Activated CD8-positive, alpha-beta memory T cell treated with anti-CD3 and anti-CD28 coated beads for 36 hours (primary cell): ENCODE measurements at regions not wholly inside any gene's neighbourhood (a gene's known extent, or its start where the extent isn't known, plus 50 kb on each side); places are given as distances from the start of the nearest gene placed in this dataset.

Experiments
- CTCF ChIA-PET: fragments of 350-600 bp; sonication (Branson Sonifier 250); formaldehyde crosslinking; loops from one replicate; lab custom pipeline; 2021; ENCODE audit warnings: antibody characterized with exemption; lab: Charles Lee
- POLR2A ChIA-PET: fragments of 350-600 bp; sonication (Branson Sonifier 250); formaldehyde crosslinking; loops from one replicate; lab custom pipeline; 2021; ENCODE audit warnings: antibody characterized with exemption; lab: Charles Lee

DNA sequence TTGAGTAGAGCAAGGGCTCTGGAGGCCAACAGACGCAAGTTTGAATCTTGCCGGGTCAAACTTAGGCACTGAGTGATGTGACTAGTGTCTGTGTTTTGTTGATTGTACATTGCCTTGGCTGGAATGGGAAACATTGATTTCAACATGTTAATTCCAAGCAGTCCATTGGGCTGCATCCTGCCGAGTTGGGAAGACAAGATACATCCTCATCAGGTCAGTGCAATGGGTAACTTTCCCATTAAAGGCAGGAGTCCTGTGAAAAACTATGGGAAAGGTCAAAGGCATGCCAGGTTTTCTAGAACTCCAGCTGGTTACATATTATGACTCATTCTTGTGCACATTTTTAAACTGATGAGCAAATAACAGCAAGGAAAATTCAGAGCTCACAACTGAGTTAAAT is 126.5 kb upstream of the ABCA1 start:
- ChIA-PET POLR2A (interaction anchor here (0.5 kb wide), 1 partner anchor 128 kb away, joined by 3 read pairs; no protein-coding TSS in a partner anchor), CTCF (no interaction called here)

DNA sequence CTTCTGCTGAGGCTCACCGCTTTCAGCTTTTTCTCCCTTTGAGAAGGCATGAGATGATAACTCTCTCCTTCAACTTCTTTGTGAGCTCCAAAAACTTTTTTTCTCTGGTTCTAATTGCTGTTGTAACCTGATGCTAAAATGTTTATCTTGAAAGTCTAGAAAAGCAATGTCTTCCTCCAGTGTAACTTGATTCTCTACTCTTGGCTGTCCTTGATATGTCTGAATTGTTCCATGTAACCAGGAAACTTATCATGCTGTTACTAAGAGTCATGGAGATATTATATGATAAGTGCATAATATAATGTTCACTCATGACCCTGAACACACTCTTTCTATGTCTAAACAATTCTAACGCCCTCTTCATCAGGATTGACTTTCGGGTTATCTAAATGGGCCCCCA is 128.0 kb upstream of the ABCA1 start:
- CTCF ChIA-PET = interaction anchor here (0.7 kb wide), 1 partner anchor 19 kb away, joined by 3 read pairs; no protein-coding TSS in a partner anchor
- POLR2A ChIA-PET = no interaction called here

DNA sequence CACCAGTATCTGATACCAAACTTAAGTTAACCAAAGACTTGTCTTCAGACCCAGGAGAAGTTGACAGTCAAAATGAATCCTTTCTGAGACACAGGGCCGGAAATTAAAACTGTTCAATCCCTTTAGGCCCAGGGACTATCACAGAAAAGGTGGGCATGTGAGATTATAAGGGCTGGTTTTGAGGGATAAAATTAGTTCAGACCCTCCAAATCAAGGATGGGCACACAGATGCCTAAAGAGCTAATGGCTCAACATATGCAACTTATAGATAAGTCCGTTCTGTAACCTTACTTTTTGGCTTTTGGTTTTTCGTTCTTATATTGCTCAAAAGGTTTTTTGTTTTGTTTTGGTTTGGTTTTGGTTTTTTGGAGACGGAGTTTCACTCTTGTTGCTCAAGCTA is 129.6 kb upstream of the ABCA1 start:
- ChIA-PET POLR2A (no interaction called here), CTCF (no interaction called here)

DNA sequence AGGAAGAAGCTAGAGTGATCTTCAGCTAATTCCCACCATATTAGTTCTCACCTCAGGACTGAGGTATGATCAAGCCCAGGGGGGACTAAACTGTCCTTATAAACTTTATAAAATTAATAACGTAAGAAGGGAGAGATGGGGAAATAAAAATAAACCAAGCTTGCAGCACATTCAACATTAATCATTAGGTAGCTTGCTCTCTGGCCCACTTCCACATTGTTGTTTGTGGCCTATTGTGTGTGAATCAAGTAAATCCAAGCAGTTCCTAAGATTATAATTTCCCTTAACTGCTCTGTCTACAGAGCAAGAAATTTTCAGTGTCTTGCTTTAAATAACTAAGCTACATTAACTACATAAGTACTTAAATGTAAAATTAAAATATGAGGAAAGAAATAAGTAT is 131.3 kb upstream of the ABCA1 start:
- POLR2A ChIA-PET = no interaction called here
- CTCF ChIA-PET = no interaction called here

DNA sequence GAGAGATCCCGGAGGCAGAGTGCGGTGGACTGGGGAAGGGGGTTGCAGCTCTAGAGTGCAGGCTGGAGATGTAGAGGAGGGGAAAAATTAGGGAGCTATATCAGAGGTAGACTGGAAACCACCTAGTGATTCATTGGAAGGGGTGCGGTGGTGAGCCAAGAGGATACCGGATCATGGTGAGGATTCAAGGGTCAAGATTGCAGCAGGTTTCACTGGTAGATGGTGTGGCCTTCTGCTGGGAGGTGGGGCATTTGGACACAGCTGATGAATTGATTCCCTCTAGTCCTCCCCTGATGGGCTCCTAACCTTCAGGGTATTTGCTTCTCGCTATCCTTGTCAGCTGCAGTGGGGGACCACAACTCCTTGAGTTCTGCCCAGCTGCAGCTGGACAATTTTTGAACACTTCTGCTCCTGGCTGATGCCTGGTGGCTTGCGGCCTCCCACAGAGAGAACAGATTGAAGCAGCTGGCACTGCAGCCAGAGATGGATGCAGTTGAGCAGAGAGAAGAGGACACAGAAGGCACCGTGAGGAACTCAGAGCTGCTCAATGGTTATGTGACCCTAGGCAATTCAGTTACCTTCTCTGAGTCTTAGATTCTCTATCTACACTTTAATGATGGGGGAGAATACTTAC is 134.4 kb upstream of the ABCA1 start:
- ChIA-PET POLR2A (no interaction called here), CTCF (no interaction called here)

DNA sequence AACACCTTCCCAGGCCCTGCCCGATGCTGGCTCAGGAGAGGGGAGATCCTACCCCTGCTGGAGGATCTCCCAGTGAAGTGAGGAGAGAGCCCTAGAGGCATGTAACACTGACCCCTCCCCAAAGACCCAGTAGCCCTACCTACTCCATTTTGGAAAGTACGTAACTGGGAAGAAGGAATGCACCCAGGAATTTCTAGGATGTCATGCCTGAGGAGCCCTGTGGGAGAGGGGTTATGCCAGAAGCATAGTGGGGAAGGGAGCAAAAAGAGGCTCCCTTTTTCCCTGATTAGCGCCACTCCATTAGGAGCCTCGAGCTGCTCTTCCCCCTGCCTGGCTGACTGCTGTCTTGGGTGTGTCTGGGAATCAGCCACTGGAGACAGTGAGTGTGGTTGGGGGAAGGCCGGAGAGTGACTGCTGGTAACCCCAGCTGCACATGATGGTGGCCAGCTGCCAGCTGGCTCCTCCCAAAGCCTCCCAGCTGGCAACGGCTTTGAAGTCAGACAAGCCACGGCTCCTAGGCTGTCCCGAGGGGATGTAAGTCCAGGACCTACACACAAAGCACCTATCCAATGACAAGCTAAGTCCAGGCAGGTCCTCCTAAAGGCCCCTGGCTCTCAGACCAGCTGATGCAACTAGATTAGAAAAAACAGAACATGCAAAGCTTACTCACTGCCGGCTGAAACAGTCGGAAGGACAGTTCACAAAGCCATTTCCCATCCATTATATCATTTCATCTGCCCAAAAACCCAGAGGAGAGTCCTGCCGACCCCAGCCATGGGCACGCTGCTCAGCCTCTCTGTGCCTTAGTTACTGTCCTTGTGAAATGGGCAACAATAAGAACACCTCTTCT is 136.5 kb upstream of the ABCA1 start:
- POLR2A ChIA-PET = no interaction called here
- CTCF ChIA-PET = no interaction called here

DNA sequence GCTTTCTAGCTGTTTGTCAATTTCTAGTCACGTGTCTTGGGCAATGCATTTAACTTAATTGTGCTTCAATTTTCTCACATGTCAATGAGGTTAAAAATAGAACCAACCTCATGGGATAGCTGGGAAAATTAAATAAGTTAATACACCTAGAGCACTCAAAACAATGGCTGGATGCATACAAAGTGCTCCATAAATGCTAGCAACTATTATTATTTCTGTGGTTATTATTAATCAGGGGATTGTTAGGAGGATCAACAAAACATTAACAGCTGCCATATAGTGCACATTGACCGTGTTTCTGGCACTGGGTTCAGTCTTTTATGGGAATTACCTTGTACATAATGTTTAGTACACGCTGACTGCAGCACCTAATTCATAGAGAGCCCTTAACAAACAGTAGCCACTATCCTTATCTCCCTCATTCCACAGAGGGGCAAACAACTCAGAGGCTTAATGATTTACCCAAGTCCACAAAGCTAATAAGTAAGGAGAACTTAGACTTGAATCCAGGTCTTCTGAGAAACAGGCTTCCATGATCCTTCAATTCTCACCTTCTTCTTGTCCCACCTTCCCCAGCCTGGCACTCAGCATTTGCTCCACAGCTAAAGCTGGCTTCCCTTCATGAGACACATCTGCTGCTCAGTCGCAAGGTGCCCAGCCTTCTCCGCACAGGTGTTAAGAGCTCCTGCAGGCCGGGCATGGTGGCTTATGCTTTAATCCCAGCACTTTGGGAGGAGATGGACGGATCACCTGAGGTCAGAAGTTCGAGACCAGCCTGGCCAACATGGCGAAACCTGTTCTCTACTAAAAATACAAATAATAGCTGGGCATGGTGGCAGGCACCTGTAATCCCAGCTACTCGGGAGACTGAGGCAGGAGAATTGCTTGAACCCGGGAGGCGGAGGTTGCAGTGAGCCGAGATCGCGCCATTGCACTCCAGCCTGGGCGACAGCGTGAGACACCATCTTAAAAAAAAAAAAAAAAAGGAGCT is 137.4 kb upstream of the ABCA1 start:
- CTCF ChIA-PET = no interaction called here
- POLR2A ChIA-PET = no interaction called here

DNA sequence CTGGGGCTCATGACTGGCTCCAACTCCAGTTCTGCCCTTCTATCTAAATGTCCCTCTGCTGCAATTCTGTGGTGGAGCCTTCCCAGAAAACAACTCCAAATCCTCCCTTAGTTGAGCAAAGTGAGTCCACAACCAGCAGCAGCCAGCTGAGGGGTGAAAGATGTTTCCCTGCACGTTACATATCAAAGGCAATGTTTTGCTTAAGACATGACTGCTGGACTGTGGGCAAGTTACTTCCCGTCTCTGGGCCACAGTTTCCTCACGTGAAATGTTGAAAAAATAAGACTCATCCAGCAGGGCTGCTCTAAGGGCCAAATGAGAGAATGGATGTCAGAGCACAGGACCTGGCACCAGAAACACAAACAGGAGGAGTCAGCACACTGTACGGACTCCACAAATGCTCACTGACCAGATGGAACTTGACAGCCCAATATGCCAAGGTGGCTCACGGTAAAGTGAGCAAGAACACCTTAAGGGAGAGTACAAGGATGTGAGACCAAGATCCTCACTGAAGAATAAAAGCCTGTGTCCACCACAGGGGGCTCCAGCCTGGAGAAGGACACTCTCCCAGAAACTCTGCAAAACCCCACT is 138.4 kb upstream of the ABCA1 start:
- ChIA-PET POLR2A (no interaction called here), CTCF (interaction anchor here (0.6 kb wide), 1 partner anchor 69 kb away, joined by 6 read pairs; no protein-coding TSS in a partner anchor)

DNA sequence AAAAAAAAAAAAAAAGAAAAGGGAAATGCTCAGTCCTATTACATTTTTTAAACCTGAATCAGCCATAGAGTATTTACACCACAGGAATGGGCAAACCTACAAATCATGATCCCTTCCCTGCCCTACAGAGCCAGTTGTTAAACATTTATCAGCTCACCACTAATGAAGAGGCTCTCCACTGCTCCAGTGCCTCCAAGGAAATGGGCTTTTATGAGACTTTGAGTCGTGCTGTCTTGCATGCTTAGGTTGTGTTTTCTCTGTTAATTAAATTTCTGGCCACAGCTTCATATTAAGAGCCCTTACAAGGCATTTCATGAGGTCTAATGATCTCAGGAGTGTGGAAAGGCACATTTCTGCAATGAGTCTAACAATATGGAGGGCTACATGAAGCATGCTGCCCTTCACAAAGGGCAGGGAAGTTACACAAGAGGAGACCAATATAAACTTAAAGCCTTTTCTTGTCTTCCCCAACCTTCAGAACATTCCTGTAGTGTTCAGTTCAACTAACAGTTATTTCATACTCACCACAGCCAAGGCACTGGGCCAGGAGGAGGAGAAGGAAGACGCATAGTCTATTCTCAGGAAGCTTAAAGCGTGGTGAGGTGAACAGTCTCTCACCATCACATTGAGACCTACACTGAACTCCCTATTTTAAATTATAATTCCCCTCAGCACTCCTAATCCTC is 140.1 kb upstream of the ABCA1 start:
- CTCF ChIA-PET = interaction anchor here (0.6 kb wide), 1 partner anchor 392 kb away, joined by 3 read pairs; no protein-coding TSS in a partner anchor

DNA sequence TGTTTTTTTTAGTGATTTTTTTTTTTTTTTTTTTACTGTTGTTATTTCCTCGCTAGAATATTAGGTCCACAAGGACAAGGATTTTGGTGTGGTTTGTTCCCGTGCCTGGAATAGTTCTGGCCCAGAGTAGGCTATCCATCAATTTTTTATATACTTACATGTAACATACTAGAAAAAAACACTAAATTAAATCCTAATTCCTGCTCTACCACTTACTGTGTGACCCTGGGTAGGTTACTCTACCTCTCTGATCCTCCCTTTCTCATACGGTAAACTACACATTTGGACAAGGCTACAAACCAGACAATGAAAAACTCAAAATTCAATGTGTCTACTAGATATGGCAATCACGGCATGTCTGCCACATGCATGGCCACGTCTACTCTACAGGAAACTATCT is 141.3 kb upstream of the ABCA1 start:
- ChIA-PET CTCF (no interaction called here), POLR2A (no interaction called here)

More for the DNA sequence above, 140.1 kb upstream of the ABCA1 start:
- POLR2A ChIA-PET = interaction anchor here (0.7 kb wide), 1 partner anchor 374 kb away, joined by 6 read pairs; no protein-coding TSS in a partner anchor

DNA sequence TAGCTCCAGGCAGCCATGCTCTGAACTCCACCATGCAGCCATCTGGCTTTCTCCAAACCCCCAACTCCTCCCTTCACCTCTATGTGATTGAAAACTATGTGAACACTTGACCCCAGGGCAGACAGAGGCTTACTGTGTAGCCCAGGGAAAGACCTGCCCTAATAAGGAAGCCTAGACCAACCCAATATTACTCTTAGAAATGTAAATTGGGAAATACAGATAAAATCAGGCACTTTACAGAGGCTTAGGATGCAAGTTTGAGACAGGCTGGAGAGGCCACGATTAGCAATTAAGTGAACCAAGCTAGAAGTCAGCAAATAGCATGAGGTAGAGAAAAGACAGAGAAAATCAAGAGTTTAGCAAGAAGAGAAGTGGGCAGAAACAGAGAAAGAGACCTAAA is 141.7 kb upstream of the ABCA1 start:
- POLR2A ChIA-PET = no interaction called here
- CTCF ChIA-PET = no interaction called here

DNA sequence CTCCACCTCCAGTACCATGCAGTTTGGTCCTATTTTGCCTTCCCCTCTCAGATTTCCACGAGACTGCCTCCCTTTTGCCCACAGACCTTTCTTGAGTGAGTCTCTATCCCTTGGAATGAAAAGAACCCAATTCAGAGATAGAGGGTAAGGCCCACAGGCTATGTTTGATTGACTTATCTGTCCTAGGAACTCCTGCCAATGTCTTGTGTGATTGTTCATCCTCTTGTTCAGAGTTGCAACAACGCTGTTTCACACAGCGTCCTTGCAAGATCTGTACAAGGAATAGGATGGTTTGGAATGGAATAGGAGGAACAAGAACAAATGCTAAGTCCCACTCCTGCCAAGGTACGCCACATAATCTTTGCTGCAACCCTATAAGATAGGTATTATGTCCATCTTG is 142.2 kb upstream of the ABCA1 start:
- ChIA-PET CTCF (interaction anchor here (0.7 kb wide), 1 partner anchor 54 kb away, joined by 4 read pairs; no protein-coding TSS in a partner anchor), POLR2A (no interaction called here)

DNA sequence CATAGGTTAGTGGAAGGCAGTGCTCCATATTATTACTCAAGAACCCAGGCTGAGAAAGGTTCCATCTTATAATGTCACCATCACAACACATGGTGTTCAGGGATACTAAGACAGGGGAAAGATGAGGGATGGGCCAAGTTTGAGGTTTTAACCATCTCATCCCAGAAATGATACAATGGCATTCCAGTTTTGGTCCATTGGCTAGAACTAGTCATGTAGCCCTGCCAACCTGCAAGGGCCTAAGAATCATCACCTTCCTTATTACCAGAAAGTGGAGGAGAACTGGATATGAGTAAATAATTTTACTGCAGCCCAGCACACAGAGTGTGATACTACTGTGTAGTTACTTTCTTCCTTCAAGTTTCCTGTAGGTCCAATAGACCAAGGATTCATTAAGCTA is 144.5 kb upstream of the ABCA1 start:
- ChIA-PET CTCF (no interaction called here), POLR2A (no interaction called here)

DNA sequence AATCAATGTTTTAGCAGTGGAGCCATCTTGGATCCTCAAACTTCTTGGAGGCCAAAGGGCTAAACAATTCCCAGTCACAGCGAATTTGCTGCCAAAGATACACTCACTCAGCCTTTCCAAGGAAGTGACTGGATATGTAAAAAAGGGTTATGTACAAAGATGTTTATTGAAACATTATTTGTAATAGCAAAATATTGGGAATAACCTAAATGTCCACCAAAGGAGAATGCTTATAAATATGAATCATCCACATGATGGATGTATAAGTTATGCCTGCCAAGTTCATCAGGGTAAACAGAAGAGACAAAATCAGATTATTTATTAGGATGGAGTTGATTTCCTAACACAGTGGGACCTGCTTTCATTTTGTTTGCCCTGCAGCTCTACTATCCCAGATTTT is 145.2 kb upstream of the ABCA1 start:
- ChIA-PET POLR2A (no interaction called here), CTCF (no interaction called here)

DNA sequence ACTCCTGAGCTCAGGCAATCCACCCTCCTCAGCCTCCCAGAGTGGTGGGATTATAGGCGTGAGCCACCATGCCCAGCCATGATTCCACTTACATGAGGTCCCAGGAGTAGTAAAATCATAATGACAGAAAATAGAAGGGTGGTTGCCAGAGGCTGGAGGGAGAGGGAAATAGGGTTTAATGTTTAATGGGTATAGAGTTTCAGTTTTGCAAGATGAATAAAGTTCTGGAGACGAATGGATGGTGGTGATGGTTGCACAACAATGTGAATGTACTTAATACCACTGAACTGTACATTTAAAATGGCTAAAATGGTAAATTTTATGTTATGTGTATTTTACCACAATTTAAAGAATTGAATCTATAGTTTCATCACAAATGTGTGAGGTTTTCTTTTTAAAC is 146.5 kb upstream of the ABCA1 start:
- POLR2A ChIA-PET = no interaction called here
- CTCF ChIA-PET = interaction anchor here (0.9 kb wide), 1 partner anchor 19 kb away, joined by 3 read pairs; no protein-coding TSS in a partner anchor

DNA sequence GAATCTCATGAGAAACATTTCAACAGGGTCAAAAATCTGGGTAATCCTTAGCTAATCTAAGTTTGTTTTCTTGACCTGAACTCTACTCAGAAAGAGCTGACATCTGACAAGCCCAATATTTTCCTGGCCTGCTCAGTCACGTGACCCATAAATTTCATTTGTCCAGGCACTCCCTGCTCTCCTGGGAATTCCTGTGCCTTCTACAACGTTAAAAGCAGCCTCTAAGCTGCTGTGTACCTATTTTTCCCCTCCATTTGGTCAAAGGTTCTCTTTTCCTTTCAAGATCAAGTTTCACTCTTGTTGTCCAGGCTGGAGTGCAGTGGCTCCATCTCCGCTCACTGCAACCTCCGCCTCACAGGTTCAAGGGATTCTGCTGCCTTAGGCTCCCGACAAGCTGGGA is 148.8 kb upstream of the ABCA1 start:
- CTCF ChIA-PET = no interaction called here
- POLR2A ChIA-PET = no interaction called here

DNA sequence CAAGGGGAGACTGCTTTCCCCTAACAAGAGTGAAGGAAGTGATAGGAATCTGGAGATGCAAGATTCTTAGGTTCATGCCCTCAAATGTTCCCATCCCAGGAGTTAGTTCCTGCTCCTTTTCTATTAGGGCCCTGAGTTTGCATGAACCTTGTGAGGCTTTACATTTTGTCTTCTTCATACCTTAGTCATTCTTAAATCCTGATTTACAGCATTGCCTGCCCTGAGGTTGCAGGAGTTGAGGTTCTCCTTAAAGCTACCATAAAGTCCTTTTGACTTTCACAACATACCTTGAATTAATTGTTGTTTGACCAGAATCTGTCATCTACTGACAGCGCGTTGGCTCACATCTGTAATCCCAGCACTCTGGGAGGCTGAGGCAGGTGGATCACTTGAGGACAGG is 151.5 kb upstream of the ABCA1 start:
- ChIA-PET CTCF (no interaction called here), POLR2A (no interaction called here)

DNA sequence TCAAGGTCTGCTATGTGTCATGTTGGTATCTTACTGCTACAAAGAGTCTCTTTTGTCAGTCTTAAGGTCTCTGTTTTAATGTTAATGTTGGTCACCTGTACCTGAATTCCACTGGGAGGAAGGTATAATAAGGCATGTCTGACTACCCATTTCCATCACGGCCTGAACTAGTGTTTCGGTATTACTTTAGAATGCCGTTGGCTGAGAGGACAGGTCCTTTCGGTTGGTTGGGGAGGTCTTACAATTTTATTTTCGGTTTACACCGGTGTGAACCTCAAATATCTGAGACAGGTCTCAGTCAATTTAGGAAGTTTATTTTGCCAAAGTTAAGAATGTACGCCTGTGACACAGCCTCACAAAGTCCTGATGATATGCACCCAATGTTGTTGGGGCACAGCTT is 154.9 kb upstream of the ABCA1 start:
- ChIA-PET CTCF (no interaction called here), POLR2A (no interaction called here)

DNA sequence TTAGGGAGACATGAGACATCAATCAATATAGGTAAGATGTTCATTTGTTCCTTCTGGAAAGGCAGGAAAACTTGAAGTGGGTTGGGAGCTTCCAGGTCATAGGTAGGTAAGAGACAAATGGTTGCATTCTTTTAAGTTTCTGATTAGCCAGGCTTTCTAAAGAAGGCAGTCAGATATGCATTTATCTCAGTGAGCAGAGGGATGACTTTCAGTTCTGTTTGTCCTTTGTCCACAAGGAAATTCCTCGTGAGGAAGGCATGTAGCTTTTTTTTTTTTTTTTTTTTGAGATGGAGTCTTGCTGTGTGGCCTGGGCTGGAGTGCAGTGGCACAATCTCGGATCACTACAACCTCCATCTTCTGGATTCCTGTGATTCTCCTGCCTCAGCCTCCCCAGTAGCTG is 155.3 kb upstream of the ABCA1 start:
- CTCF ChIA-PET = no interaction called here
- POLR2A ChIA-PET = no interaction called here
